GM21367 (cell line): ENCODE measurements at regions not wholly inside any gene's neighbourhood (a gene's known extent, or its start where the extent isn't known, plus 50 kb on each side); places are given as distances from the start of the nearest gene placed in this dataset.

Source experiments
- ATAC-seq: cut with Tn5 transposase; IDR thresholded peaks from one replicate; pipeline ENCODE4 v1.9.1; 2021; ENCODE audit not compliant: unreplicated experiment

DNA sequence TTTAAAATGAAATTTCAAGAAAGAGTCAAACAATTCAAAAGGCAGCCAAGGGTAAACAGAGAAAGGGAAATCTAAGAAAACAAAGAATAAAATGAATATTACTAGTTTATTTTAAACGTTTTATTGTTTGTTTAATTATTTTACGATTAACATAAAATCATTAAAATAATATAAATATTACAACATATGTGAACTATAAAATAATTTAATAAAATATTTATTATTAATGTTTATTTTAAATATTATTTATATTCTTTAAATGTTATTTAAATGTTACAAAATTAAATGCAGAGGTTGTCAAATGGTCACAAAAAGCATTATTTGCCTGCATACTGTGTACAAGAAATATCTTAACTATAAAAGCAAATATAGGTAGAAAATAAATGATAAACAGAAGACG, 786.7 kb upstream of the GHITM start:
- no peak for ATAC-seq

DNA sequence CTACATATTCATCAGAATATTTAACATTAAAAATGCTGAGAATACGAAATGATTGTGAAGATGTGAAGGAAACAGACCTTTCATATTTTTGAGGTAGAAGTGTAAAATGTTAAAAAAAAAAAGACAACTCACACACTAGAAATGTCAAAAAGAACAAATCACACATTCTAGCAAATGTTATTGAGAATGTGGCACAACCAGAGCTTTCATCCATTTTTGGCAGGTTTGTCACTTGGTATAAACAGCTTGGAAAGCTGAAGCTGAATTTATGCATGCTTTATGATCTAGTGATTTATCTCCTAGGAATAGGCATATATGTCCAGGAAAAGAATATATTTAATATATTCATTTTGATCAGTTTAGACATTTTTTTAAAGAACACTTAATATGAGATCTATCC, 784.9 kb upstream of the GHITM start:
- no peak for ATAC-seq

DNA sequence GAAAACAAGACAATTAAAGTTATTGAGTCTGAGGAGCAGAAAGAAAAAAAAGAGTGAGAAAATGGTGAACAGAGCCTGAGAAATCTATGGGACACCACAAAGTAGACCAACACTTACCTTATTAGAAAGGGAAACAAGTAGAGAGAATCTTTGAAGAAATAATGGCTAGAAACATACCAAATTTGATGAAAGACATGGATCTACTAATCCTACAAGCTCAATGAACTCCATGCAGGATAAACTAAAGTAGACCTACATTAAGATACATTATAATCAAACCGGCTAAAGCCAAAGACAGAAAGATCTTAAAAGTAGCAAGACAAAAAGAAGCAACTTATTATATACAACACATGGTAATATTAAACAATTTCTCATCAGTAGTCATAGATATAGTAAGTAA, 782.3 kb upstream of the GHITM start:
- ATAC-seq, result no peak

DNA sequence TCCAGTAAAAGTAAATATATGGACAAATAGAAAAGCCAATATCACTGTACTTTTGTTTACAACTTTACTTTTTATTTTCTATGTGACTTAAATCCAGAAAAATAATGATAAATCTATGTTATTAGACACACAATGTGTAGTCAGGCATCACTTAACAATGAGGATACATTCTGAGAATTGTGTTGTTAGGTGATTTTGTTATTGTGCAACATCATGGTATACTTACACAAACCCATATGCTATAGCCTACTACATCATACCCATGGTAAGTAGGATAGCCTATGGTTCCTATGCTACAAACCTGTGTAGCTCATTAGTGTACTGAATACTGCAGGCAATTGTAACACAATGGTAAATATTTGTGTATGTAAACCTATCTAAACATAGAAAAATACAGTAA, 781.7 kb upstream of the GHITM start:
- ATAC-seq, result no peak

DNA sequence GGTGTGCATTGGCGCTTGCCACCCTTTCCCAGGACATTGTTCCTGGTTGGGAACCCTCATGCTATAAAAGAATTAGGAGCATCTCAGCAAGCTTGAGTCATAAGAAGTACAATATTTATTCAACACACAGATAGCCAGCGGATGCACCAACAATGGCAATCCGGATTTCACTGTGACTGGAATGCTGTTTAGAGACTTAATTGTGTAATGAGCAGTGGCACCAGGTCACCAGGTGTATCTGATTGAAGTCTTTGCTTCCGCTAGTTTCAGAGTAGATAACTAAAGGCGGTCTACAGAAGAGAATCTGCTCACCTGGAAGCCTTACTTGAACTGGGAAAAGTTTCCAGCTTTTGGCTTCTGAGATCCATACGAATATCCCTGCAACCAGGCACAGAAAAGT, 772.3 kb upstream of the GHITM start:
- ATAC-seq, result no peak

DNA sequence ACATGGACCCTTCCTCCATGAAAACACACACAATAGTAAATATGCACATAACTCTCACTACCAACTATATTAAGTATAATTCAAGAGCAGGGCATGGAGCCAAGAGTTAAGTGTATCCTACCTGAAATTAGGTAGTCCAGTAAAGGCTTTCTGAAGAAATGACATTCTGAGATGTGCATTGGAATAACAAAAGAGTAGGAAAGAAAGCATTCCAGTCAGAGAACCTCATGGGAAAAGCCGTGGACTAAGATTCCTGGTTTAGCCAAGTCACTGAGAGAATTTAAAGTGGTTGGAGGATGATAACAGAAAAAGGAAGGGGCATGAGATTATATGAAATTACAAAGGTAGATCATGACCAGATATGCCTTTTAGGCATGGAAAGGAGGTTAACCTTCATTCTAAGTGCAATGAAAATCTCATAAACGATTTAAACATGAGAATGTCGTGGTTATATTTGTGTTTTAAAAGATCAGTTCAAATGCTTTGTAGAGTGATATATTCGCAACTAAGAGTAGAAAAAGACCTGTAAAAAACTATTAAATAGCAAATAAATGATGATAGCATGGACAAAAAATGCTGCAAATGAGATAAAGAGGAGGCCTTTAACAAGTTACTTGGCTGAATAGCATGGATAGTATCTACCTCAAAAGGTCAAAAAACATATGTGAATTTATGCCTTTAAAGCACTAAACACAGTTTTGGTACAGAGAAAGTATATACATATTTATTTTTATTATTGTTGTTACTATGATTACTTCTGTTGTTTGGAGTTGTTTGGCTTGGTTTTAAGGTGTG, 767.4 kb upstream of the GHITM start:
- ATAC-seq, result no peak

DNA sequence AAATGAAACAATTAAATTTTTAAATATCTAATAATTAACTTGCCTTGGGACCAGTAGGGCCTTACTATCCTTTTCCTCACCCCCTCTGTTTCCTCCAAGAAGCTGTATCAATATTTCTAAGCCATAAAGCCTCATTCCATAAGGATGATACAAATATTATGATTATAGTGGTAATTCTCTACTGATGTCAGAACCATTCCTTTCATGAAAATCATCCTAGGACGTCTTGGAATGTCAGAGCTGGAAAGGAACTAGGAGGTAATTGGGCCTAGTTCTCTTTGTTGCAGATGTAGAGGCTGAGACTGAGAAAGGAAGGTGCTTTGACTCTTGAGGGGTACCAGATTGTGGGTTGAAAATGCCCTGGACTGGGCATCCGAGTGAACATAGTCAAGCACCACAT, 766.7 kb upstream of the GHITM start:
- ATAC-seq, result no peak

DNA sequence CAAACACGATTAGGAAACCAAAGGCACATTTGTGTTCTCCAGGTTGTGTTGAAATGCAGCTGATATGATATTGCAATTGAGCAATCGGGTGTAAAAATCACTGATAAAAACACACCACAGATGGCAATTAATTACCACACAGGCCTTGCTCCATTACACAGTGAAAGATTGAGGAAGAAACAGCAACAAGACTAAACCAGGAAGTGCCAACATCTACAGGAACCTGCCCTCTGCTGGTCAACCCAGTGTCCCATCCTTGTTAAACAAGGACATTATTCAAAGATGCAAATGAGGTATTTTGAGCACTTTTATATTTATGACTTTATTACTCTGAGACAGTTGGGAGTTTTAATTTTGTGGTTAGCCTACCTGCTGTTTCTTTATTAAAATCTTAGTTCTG, 765.6 kb upstream of the GHITM start:
- peak; percentile 57 for ATAC-seq

DNA sequence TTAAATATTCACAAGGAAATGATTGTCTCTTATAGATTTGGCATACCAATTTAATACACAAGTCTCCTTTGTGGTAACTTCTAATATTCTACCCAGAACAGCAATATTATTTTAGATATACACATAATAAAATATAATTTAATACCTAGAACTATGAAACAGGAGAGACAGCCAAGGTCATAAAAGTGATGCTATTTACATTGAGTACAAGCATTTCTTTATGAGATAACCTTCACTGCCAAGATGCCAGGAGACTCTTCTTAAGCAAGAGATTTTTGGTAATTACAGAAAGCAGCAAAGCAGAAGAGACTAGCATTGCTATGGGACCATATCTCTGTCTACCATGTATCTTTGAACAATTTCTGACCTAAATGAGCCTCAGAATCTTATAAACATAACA, 764.6 kb upstream of the GHITM start:
- ATAC-seq, result no peak

DNA sequence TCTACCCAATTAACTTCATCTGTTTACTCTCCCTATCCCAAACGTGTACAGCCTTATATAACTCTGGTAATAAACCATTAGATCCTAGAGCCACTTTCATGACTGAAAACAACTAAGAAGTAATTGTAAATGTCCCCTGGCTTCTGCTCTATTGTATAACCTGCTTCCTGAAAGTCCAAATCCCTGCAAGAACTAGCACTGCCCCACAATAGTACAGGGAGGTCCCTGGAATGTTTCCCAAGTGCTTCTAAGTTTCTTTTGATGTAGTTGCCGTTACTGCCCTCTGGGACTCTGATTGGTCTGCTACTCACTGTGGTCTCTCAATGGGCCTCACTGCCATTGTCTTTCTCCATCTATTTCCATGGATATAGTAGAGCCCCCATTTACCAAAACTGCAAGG, 764.0 kb upstream of the GHITM start:
- no peak for ATAC-seq

DNA sequence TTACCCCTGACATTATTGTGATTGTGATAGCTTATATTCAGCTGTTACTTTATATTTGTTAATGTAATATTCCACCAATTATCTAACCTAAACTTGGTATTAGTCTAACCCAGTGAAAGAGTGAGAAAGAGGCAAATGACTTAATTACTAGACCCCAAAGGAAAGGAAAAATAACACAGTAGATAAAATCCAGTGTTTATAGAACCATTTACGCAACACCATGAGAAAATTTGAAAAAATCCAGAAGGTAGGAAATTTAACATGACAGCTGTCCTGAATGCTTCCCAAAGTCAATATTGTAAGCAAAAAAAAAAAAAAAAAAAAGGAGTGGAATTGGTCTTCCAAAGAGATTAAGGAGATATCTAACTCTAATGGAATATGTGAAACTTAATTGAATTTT, 741.5 kb upstream of the GHITM start:
- no peak for ATAC-seq

DNA sequence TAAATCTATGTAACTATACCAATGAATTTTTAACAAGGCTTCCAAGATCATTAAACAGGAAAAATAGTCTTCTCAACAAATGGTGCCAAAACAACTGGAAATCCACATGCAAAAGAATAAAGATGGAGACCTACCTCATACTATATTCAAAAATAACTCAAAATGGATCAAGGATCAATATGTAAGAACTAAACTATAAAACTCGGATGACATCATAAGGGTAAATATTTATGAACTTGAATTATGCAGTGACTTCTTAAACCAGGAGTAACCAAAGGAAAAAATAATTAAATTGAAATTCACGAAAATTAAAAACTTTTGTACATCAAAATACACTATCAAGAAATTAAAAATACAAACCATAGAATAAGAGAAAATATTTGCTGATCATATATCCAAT, 728.7 kb upstream of the GHITM start:
- no peak for ATAC-seq

DNA sequence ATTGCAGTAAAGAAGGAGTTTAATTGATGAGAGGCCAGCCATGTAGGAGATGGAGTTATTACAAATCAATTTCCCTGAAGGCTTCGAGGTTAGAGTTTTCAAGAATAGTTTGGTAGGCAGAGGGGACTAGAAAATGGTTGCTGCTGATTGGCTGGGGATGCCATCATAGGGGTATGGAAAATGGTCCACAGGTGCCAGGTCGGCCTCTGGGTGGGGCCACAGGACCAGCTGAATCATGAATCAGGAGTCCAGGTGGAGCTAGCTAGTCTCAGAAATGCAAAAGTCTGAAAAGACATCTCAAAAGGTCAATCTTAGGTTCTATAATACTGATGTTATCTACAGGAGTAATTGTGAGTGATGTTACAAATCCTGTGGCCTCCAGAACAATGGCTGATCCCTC, 714.0 kb upstream of the GHITM start:
- ATAC-seq, result no peak

DNA sequence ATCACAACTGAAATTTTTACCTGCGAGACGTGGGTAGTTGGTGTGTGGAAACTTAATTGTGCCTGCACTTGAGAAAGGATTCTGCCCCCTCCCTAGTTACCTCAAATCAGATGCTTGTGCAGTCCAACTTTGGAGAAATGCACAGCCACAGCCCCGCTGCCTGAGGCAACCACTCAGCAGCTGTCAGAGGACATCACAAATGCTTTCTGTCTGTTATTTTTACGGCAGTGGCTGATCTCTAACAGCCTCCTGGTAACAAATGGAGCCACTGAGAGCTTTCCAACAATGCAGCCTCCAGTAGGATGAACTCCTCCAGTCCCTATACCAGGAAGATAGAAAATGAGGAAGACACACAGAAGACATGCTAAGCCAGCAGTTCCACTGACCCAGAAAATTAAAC, 712.2 kb upstream of the GHITM start:
- ATAC-seq, result no peak

DNA sequence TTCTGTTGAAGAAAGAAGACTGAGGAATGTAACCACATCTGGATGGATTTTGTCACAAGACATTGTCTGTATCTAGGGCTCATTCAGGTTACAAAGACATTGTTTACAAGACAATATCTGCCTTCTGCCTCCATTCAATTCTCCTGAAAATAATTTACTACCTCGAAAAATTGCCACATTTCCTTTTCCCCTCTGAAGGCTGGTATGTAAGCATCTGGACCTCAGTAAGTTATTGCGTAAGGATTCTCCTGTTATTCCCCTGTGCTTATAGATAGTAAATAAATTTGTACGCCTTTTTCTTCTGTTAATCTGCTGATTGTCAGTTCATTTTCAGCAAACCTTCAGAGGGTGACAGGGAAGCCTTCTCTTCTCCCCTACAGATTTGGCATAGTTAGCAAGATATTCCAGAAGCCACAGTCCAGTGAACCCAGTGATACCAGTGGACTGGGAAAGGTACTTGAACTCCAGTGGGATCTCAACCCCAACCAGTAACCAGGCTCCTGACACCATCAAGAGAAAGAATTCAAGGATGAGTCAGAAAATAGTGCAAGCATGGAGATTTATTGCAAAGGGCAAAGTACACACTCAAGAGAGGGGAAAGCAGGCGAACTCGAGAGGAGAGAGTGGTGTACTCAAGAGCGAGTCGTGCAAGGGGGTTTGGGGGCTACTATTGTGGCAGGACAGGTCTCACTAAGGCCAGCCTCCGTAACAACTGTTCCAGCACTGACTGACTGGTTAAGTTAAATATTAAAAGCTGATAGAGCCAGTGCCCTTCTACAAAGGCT, 706.9 kb upstream of the GHITM start:
- no peak for ATAC-seq

DNA sequence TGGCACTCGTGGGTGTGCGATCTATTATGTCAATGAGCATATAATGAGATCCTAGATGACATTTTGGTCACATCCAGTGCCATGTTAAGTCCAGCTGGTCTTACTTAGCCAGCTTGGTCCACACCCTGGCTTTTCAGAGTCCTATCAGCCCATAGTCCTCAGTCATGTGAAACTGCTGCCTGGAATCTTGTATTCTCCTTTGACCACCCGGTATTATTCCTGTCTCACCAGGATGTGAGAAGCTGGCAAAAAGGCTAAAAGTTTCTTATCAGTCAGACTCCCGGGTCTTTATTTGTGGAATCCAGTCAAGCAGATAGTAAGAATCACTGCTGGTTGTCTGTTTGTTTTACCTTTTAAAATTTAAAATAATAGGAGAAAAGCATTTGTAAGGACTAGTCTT, 705.6 kb upstream of the GHITM start:
- no peak for ATAC-seq

DNA sequence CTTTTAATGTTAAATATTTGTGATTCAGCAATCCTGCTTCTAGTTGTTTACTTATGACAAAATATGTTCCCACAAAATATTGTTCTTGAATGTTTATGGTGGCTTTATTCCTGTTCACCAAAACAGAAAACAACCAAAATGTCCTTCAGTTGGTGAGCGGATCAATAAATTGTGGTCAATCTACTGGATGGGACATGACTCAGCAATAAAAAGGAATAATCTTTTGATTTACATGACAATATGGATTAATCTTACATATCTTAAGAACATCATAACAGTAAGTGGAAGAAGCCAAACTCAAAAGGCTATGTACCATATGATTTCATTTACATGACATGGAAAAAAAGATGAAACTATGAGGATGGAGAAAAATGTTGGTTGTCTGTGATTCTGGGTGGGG, 691.3 kb upstream of the GHITM start:
- no peak for ATAC-seq

DNA sequence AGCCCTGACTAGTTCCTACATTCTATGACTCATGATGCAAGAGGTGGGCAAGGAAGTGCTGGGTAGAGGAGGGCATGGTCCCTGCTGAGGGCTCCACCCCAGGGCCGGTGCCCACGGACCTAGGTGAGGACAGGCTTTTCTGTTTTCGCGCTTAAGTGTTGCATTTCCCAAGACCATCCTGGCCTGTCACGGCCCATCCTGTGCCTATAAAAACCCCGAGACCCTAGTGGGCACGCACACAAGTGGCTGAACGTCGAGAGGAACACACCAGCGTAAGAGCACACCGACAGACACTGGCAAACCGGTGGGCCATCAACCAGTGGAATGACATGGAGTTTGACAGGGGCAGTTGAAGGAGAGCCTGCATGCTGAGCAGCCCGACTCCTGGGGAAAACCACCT, 680.7 kb upstream of the GHITM start:
- ATAC-seq, result no peak

DNA sequence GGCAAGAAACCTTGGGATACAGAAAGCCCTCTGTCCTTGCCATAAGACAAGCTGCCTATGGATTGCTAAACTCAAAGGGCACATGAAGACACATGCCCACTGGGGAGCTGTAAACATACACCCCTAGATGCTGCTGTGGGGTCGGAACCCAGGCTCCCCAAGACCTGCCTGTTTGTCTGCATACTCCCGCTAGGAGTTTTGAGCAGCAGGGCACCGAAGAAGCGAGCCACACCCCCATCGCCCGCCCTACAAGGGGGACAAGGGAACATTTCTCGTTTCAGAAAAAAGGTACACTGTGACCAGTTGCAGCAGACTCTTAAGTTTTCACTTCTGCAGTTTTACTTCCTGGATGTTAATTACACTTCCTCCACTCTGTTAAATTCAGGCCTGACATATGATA, 680.2 kb upstream of the GHITM start:
- ATAC-seq, result no peak

DNA sequence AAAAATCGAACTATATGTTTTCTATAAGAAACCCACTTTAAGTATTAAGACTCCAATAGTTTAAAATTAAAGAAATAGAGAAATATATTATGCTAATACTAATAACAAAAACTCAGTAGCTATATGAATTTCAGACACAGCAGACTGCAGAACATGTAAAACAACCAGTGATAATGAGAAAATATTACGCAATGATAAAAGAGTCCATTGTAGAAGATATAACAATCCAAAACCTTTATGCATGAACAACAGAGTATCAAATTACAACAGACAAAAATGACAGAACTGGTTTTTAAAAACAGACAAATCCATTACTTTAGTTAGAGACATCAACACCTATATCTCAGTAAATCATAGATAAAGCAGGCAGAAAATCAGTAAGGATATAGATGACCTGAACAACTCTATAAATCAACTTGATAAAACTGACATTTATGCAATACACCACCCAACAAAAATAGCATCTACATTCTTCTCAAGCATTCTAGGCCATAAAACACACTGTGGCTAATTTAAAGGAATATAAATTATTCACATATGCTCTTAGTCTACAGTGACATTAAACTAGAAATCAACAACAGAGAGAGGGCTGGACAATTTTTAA, 669.5 kb upstream of the GHITM start:
- ATAC-seq, result no peak

DNA sequence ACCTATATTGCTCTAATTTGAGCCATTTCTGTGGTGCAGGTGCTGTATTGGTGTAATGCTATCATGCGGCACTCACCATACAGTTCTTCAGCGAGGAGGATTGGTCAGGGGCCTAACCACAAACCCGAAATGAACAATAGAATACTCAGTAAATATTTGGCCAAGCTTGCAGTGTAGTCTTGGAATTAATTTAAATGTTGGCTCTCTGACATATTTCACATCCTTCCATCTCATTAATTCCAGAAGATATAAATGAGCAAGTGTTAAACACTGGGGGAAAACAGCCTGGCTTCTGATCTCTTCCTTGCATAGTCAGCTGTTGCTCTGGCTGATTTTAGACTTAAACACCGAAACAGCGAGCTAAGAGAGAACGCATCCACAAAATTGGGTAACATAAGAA, 663.1 kb upstream of the GHITM start:
- no peak for ATAC-seq

DNA sequence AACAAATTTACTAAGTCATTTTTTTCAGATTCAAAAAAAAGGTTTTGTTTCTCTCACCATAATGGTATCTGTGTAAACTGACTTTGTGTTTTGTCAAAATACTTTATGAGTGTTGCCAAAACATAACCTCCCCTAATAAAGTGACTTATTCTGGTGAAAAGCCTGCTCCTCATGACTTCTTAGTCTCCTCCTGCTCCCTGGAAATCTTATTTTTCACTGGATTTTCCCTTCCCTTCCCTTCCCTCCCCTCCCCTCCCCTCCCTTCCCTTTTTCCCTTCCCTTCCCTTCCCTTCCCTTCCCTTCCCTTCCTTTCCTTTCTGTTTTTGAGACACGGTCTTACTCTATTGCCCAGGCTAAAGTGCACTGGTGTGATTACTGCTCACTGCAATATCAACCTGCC, 650.1 kb upstream of the GHITM start:
- no peak for ATAC-seq
